ENCODE measurements at regions not wholly inside any gene's neighbourhood (a gene's known extent, or its start where the extent isn't known, plus 50 kb on each side); places are given as distances from the start of the nearest gene placed in this dataset.

DNA sequence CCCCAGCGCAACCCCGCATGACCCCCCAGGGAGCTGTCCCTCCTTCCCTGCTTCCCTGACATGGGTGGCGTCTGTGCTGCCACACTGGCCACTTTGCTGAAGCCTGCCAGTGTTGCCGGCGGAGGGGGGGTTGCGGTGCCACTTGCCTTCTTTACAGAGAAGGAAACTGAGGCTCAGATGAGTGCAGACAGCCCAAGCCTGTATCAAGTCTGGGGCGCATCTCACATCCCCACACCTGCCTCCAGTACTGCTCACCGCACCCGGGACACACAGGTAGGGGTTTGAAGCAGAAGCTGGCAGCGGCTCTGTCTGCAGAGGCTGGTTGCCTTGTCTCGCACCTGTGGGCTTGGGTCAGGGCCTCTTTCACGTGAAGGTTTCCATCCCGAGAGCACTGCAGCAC, 104.7 kb upstream of the RTL1 start:
- TF ChIP-seq, protein P1, sequence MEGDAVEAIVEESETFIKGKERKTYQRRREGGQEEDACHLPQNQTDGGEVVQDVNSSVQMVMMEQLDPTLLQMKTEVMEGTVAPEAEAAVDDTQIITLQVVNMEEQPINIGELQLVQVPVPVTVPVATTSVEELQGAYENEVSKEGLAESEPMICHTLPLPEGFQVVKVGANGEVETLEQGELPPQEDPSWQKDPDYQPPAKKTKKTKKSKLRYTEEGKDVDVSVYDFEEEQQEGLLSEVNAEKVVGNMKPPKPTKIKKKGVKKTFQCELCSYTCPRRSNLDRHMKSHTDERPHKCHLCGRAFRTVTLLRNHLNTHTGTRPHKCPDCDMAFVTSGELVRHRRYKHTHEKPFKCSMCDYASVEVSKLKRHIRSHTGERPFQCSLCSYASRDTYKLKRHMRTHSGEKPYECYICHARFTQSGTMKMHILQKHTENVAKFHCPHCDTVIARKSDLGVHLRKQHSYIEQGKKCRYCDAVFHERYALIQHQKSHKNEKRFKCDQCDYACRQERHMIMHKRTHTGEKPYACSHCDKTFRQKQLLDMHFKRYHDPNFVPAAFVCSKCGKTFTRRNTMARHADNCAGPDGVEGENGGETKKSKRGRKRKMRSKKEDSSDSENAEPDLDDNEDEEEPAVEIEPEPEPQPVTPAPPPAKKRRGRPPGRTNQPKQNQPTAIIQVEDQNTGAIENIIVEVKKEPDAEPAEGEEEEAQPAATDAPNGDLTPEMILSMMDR (conservative IDR thresholded peaks at IDR 0.05; ENCODE audit: low read depth, low read length): no peak
- no peak for TF ChIP-seq RAD21 (IDR thresholded peaks at IDR 0.05; ENCODE audit: low read length)
